Tibial nerve (tissue), 4 donors: ENCODE measurements at regions not wholly inside any gene's neighbourhood (a gene's known extent, or its start where the extent isn't known, plus 50 kb on each side); places are given as distances from the start of the nearest gene placed in this dataset.

Experiments used
- DNase-seq, 2 donors: peaks; one replicate each; pipeline ENCODE4 v3.0.0-alpha.2; 2019; ENCODE audit warnings: low spot score in 2 of 2
- H3K27ac ChIP-seq, 4 donors: fragments of 200-600 bp; sonication (generic) in 3 of 4; one replicate each; pipeline ENCODE4 v1.5.1; 2017 to 2019; ENCODE audit warnings: mild to moderate bottlenecking in 1 of 4
- H3K27me3 ChIP-seq, 2 donors: fragments of 200-600 bp; sonication (generic) in 1 of 2; one replicate each; pipeline versions ENCODE4 v1.5.1 to v1.6.0; 2017 to 2019
- H3K36me3 ChIP-seq, 3 donors: fragments of 200-600 bp; sonication (generic); one replicate each; pipeline ENCODE4 v1.5.1; 2018 to 2019
- H3K4me1 ChIP-seq, 4 donors: fragments of 200-600 bp; sonication (generic) in 3 of 4; one replicate each; pipeline ENCODE4 v1.5.1; 2017 to 2019
- H3K4me3 ChIP-seq, 4 donors: fragments of 200-600 bp; sonication (generic) in 3 of 4; one replicate each; pipeline ENCODE4 v1.5.1; 2017 to 2019; ENCODE audit warnings: mild to moderate bottlenecking in 1 of 4, moderate library complexity in 1 of 4
- H3K9me3 ChIP-seq, 4 donors: fragments of 200-600 bp; sonication (generic) in 3 of 4; one replicate each; pipeline ENCODE4 v1.5.1; 2017 to 2019
- EP300 ChIP-seq, 2 donors: sonication (generic); formaldehyde crosslinking; IDR thresholded peaks; one replicate each; pipeline ENCODE4 v1.6.1; 2017; ENCODE audit warnings: antibody characterized with exemption in 2 of 2, mild to moderate bottlenecking in 1 of 2
- POLR2A ChIP-seq, 2 donors: fragments of 450-650 bp; IDR thresholded peaks; one replicate each; pipeline ENCODE4 v1.6.1; 2017; ENCODE audit warnings: antibody characterized with exemption in 2 of 2, mild to moderate bottlenecking in 2 of 2, moderate library complexity in 2 of 2
- WGBS, 2 donors: methylation state at CpG; one replicate each; pipeline ENCODE4 v1.1.5; 2018; 5-methylcytosine and 5-hydroxymethylcytosine counted together
- TF ChIP-seq, protein P1 (sequence below), 5 experiments: fragments of 200-600 bp in 3 of 5; fragments of 450-650 bp in 2 of 5; sonication (generic) in 3 of 5; IDR thresholded peaks; one replicate each; pipeline ENCODE4 v1.5.1; 2016 to 2019; ENCODE audit warnings: antibody characterized with exemption in 5 of 5, mild to moderate bottlenecking in 3 of 5, moderate library complexity in 2 of 5

DNA sequence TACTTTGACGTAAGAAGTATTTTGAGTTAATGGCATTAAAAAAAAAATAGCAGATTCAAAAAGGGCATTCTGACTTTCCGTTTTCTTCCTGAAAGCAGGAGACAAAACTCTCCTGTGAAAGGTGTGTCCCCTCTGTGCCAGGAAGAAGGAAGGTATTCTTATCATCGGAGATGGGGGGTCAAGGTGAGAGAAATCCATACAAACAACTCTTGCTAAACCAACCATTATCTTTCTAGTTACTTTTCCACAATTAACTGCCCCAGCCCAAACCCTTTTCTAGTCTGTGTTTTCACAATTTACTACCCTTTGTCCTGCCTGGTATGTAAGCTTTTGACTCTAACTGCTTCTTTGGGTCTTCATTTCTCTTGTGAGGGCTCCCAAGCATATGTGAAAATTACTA is 717.3 kb downstream of the EPM2A start:
- no peak for DNase-seq
- TF ChIP-seq EP300 (IDR thresholded peaks at IDR 0.05), result no peak
- TF ChIP-seq, protein P1, sequence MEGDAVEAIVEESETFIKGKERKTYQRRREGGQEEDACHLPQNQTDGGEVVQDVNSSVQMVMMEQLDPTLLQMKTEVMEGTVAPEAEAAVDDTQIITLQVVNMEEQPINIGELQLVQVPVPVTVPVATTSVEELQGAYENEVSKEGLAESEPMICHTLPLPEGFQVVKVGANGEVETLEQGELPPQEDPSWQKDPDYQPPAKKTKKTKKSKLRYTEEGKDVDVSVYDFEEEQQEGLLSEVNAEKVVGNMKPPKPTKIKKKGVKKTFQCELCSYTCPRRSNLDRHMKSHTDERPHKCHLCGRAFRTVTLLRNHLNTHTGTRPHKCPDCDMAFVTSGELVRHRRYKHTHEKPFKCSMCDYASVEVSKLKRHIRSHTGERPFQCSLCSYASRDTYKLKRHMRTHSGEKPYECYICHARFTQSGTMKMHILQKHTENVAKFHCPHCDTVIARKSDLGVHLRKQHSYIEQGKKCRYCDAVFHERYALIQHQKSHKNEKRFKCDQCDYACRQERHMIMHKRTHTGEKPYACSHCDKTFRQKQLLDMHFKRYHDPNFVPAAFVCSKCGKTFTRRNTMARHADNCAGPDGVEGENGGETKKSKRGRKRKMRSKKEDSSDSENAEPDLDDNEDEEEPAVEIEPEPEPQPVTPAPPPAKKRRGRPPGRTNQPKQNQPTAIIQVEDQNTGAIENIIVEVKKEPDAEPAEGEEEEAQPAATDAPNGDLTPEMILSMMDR (IDR thresholded peaks at IDR 0.05), result no peak
- TF ChIP-seq POLR2A (IDR thresholded peaks at IDR 0.05), result no peak
- H3K27me3 ChIP-seq, result no peaks in the 10 kb centered on the region
- H3K27ac ChIP-seq, result no peak overlapping the region
- H3K4me1 ChIP-seq, result no peaks in the 10 kb centered on the region
- H3K9me3 ChIP-seq, result no peaks in the 10 kb centered on the region
- H3K4me3 ChIP-seq, result no peak overlapping the region
- WGBS, 2 donors, result 83 to 89% methylated on average over 3 of the region's 3 CpGs
- H3K36me3 ChIP-seq, result no peaks in the 10 kb centered on the region

DNA sequence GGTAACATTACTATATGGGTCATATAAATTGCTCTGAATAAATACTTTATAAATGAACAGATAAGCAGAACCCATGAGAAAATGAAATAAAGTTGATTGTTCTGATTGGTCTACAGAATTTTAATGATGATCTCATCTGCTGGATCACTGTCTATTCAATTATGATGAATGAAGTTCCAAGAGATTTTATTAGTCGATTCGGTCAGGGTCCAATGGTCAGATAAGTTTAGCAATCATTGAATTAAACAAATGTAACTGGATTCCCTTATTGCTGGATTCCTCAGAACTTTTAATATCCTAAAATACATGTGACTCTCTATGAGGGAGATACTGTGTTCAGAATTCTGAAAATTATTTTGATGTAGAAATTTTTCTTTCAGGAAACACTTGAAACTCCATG is 715.2 kb downstream of the EPM2A start:
- TF ChIP-seq, protein P1 (IDR thresholded peaks at IDR 0.05), result no peak
- TF ChIP-seq EP300 (IDR thresholded peaks at IDR 0.05), result no peak
- TF ChIP-seq POLR2A (IDR thresholded peaks at IDR 0.05), result no peak
- Histone ChIP-seq H3K9me3 (no peaks in the 10 kb centered on the region), H3K4me1 (no peaks in the 10 kb centered on the region), H3K4me3 (no peak overlapping the region), H3K27me3 (no peaks in the 10 kb centered on the region), H3K27ac (no peak overlapping the region), H3K36me3 (no peaks in the 10 kb centered on the region)
- WGBS, 2 donors, result 87 to 96% methylated on average over 2 of the region's 2 CpGs
- DNase-seq, result no peak

DNA sequence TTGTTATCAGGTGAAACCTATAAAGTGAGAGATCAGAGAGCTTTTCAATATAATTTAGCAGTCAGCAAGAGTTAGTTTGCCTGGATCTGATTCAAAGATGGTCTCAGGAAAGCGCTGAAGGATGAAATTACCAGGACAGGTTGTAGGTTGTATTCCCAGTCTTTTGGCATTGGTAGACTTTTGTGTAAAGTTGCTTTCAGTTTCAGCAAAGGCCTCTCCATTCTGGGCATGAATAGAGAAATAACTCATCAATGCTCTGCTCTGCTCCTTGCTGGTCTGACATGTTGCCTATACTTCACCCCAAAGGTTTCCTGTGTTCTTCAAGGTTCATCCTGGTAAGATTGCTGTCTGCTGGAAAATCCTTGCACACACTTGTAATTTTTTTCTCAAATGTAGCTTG is 714.8 kb downstream of the EPM2A start:
- H3K4me3 ChIP-seq, result no peak overlapping the region
- H3K36me3 ChIP-seq, result no peaks in the 10 kb centered on the region
- H3K27ac ChIP-seq, result no peak overlapping the region
- H3K27me3 ChIP-seq, result no peaks in the 10 kb centered on the region
- no peak for DNase-seq
- no peak for TF ChIP-seq POLR2A (IDR thresholded peaks at IDR 0.05)
- TF ChIP-seq EP300 (IDR thresholded peaks at IDR 0.05), result no peak
- TF ChIP-seq, protein P1 (IDR thresholded peaks at IDR 0.05), result no peak
- WGBS, 2 donors, result 96 to 100% methylated on average over 1 of the region's 1 CpG
- H3K4me1 ChIP-seq, result no peaks in the 10 kb centered on the region
- no peaks in the 10 kb centered on the region for H3K9me3 ChIP-seq

DNA sequence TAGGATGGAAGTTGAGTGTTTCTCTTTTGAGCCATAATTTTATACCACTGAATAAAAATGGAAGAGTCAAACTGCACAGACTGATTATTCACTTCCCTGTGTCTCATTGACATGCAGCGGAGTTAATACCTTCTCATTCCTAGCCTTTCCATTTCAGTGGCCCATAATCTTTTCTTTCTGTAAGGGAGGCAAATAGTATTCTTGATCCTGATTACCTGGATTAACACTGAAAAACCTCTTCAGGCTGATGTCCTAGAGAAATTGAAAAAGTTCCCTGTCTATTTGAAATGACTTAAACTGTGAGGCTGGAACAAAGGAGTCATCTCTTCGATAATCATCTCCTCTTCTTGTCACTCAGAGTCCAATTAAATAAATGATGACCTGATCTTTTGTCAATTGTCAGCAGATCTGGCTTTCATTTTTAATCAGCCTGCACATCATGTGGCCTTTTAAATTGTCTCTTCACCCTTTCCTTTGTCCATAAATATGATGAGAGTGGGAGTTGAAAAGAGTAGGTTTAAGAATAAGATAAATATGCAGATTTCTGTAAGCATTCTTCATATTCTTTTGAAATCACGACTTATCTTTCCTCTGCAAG is 713.0 kb downstream of the EPM2A start:
- WGBS, 2 donors, result 61 to 62% methylated on average over 3 of the region's 3 CpGs
- H3K27ac ChIP-seq, result no peak overlapping the region
- H3K36me3 ChIP-seq, result no peaks in the 10 kb centered on the region
- H3K27me3 ChIP-seq, result no peaks in the 10 kb centered on the region
- no peaks in the 10 kb centered on the region for H3K4me1 ChIP-seq
- DNase-seq, result no peak
- TF ChIP-seq EP300 (IDR thresholded peaks at IDR 0.05) (no peak), POLR2A (IDR thresholded peaks at IDR 0.05) (no peak)
- TF ChIP-seq, protein P1 (IDR thresholded peaks at IDR 0.05), result no peak
- no peak overlapping the region for H3K4me3 ChIP-seq
- no peaks in the 10 kb centered on the region for H3K9me3 ChIP-seq

DNA sequence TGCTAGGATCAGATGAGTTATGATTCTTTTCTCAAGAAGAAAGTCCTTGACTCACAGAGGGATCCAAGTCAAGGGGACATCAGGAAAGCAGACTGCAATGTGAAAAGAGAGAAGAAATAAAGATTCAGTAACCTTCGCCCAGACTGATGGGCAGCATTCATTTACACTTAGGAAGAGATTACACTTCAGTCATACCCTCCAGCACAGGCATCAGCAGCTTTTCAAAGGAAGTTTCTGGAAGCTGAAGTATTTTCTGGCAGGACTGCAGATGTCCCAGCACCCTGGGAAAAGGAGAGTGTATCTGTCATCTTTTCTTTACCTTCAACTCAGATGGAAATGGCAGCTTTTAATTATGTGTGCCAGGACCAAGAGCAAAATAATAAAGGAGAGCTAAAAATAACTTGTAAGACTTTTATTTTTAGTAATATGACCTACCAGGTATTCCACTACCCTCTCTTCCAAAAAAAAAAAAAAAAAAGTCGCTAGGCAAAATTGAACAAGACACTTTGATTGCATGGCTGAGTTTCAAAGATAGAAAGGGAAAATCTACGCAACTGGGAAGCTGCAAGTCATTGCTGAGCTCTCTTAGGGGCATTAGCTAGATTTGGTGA is 712.1 kb downstream of the EPM2A start:
- Histone ChIP-seq H3K4me1 (no peaks in the 10 kb centered on the region), H3K27ac (no peak overlapping the region), H3K9me3 (no peaks in the 10 kb centered on the region), H3K27me3 (no peaks in the 10 kb centered on the region), H3K36me3 (no peaks in the 10 kb centered on the region), H3K4me3 (no peak overlapping the region)
- no peak for DNase-seq
- TF ChIP-seq, protein P1 (IDR thresholded peaks at IDR 0.05), result no peak
- TF ChIP-seq POLR2A (IDR thresholded peaks at IDR 0.05), result no peak
- no peak for TF ChIP-seq EP300 (IDR thresholded peaks at IDR 0.05)
- 75 to 88% methylated on average over 3 of the region's 3 CpGs for WGBS, 2 donors
